HG03460 (cell line): ENCODE measurements at regions not wholly inside any gene's neighbourhood (a gene's known extent, or its start where the extent isn't known, plus 50 kb on each side); places are given as distances from the start of the nearest gene placed in this dataset.
"Not testable (repeated sequence)": the region's sequence is repeated elsewhere in the genome, so short reads cannot be mapped to it uniquely, and the experiment has no call there.

Experiments used
- ATAC-seq: cut with Tn5 transposase; IDR thresholded peaks from one replicate; pipeline ENCODE4 v1.9.1; 2021; ENCODE audit not compliant: unreplicated experiment

DNA sequence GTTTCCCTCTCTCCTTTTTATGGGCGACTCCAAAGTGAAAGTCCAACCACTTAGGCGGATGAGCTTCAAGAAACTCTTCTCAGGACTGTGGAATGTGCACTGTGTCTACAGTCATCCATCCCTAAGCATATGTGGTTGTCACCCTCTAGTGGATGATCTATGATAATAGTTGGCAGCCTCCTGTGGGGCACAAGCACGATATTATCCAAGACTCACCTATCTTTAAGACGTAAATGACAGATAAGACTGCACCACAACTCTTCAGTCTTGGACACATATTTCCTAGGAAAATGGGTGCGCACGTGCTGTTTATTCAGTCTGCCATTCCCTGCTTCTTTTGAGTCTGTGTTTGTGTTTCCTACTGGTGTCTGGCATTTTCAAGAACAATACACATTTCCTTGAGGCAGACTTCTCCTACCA is 145.5 kb upstream of the CTAGE1 start:
- peak; percentile 75 for ATAC-seq

DNA sequence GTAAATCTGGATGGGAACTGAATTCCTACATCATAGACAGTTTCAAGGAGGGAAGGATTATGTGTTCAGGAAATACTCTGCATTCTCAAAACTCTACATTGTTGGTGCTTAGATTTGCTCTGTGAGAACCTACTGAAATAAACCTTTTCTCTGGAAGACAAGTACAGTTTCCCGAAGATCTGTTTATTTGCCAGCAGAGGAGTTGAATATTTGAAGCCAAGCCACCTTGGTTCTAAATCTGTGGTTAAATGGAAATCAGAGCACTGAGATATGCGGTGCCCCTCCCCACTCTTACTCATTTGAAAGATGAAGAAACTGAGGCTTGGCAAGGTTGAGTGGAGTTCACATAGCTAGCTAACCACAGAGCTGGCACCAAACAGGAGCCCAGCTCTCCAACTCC is 146.3 kb upstream of the CTAGE1 start:
- no peak for ATAC-seq

DNA sequence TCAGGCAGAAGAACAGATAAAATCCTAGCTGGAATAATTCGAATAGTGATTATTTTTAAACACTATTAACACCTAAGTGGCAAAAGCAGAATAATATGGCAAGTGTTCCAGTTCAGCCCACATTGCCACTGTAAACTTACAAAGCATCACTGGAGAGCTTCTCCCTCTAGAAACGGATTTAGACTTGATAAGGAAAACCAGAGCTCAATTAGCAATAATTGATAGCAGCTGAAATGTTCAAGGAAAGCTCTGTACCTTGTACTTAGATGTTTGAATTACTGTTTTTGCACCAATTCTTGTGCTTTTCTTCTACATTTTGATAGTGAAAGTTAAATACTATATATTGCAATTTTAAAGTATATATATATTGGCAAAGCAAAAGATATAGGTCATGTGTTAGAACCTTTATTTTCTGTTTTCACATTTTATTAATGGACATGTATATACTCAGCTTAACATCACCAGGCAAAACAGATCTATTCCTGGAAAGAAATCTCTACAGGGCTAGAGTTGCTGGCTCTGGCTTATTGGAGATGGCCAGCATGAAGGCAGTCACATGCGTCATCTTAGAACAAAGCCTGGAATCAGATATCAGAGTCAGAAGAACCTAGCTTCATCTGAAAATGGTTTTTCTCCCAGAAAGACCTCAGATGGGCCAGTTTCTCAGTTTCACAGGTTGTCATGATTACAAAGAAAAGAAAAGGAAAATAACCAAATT is 149.1 kb upstream of the CTAGE1 start:
- no peak for ATAC-seq

DNA sequence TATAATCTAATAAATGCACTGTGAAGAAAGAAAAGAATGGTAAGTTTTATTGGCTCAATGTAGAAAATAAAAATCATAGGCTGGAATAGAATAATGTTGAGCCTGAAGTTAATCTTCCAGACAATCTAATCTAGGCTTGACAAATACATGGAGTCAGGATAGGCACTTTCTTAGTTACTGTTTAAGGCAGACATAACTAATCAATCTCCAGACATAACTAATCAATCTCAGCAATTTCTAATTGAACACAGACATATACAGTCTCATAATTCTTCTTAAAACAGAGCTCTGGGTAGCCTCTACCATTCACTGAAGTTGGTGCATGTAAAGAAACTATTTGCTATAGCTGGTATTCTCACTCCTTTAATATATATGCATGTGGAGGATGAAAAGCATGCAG is 150.1 kb upstream of the CTAGE1 start:
- ATAC-seq = no peak

DNA sequence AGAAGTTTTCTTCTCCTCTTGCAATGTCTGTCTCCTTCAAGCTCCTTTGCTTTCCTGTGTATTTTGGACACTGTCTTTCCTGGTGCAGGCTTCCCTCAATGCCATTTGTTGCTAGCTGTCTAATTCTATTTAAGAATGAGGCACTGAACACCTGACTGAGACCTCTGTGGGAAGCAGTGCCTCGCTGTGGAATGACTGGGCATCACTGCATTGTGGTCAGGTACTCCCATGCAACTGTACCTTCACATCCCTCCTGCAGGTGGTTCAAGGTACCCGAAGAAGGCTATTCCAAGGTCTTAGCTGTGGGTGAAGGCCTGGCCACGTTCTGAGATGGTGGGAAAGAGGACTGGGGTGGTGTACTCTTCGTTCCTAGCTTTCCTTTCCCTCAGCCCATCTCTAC is 152.8 kb upstream of the CTAGE1 start:
- no peak for ATAC-seq

DNA sequence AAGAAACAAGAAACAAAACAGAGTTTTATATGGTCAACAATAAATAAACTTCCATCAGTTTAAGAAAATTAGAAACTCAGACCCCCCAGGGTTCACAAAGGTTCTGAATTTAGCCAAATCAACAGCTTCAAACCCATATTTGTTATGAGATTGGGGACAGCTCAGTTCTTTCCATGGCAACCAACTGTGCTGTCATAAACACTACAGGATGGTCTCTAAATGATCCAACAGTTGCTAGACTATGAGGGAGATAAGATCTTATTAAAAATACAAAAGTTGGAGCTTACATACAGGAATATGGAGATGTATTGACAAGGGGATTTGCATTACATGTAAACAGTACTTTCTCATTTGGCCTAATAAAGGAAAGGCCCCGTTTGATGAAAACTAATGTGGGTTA is 154.6 kb upstream of the CTAGE1 start:
- no peak for ATAC-seq

DNA sequence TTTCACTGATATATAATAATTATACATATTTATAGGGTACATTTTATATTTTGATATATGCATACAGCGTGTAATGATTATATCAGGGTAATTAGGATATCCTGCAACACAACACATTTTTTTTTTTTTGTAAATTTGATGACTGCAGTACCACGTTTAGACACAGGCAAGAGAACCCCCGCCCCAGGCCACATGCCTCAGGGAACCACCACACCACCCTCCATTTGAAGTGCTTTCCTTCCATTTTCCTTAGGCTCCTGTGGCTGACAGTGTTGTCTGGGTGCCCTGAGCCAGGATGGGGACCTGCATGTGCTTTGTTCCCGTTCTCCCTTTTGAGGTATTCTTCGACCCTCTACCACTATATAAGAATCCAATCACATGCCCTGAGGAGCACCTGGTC is 161.6 kb upstream of the CTAGE1 start:
- ATAC-seq = no peak

DNA sequence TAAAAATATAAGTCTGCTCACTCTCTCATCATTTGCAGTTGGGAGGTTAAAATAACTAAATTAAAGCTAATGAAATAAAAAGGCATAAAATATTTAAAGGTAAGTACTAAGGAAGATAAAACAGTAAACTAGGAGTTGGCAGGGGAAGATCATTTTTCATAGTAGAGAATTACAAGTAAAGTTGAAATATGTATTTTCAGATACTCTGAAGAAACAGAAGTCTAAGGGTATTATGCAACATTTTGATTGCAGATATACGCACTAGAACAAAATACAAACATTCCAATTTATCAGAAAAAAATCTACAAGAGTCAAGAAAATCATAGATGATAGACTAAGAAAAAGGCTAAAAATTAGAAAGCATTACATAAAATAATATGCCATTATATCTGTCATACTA is 167.6 kb upstream of the CTAGE1 start:
- no peak for ATAC-seq

DNA sequence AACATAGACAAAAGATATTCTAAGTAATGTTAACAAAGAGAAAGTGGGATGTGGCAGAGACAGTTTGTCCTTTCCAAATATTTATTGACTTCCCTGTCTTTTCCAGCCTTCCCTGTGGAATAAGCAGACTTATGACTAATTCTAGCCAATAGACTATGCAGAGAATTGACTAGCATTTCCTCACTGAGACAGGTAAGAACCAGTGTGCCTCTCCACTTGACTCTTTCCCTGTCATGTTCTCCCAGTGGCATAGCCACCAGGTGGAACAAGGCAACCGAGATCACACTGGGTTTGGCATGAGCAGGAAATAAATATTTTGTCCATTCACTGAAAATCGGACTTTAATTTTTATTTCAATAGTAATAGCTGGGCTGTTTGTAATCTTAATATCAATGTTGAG is 168.1 kb upstream of the CTAGE1 start:
- ATAC-seq = no peak

DNA sequence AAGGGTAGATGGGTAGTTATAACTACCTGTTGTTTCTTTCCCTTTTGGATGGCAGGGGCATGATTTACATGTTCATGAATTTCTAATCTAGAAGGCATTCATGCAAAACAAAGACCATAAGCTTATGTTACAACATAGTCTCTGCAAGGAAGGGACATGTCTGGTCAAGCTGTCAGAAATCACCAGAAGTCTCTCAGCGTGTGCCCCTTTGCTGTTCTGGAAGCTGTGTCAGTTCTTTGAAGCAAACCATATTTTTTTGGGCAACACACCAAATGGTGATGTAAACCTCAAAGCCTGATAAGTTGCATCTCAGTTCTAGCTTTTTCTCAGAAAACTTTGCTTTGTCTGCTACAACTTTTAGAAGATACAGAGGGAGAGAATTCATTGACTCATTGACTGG is 173.5 kb upstream of the CTAGE1 start:
- ATAC-seq = no peak

DNA sequence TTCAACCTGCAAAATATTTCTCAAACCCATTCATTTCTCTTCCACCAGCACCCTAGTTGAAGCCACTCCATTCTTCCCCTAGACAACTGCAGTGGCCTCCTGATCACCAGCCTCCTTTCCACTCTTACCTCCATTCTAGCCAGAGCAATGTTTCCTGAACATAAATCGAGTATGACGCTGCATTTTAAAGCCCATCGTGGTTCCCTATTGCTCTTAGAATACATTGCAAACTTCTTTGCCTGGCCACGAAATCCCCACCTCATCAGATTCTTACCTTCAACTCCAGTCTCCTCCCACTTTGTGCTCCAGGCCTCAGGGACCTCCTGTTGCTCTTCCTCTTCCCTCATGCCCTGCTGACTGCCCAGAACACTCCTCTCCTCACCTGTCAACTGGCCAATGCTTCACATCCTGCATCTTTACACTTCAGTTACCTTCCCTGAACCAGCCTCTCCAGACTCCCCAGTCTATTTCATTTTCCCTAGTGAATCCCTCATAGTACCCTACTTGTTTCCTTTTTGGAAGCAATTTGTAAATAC is 176.5 kb upstream of the CTAGE1 start:
- no peak for ATAC-seq

DNA sequence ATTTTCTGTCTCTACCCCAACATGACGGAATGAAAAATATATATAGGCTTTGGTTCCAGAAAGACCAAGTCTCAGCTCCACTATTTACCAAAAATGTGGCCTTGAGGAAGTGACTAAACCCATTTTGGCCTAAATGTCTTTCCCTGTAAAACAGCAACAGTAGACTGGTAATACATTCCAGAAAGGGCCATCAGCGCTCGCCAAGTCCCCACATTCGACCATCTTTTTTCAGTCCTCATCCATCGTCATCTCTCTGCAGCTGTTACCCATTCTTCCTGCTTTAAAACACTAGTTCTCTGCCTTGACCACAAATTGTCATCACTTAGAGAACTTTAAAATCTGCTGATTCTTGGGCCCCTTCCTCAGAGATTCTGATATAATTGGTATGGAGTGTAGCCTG is 183.8 kb upstream of the CTAGE1 start:
- ATAC-seq = no peak

DNA sequence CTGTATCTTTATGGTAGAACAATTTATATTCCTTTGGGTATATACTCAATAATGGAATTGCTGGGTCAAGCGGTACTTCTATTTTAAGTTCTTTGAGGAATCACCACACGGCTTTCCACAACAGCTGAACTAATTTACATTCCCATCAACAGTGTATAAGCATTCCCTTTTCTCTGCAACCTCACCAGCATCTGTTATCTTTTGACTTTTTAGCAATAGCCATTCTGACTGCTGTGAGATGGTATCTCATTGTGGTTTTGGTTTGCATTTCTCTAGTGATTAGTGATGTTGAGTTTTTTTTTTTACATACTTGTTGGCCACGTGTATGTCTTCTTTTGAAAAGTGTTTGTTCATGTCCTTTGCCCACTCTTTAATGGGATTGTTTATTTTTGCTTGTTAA is 184.7 kb upstream of the CTAGE1 start:
- ATAC-seq = not testable (repeated sequence)

DNA sequence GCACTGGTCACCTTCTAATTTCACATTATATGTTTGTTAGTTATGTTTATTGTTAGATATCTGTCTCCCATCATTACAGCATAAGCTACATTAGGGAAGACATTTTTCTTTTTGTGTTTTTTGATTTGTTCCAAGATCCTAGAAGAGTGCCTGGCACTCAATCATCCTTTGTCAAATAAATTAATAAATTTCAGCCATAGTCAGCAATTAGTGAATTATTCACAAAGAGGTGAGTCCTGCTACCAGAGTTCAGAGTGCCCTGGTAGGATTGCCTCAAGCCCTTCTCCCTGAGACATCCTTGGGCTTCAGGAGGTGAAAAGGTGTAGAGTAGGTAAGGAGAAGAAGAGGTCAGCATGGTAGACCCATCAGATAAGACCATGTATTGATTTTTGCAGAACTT is 186.2 kb upstream of the CTAGE1 start:
- ATAC-seq = no peak

DNA sequence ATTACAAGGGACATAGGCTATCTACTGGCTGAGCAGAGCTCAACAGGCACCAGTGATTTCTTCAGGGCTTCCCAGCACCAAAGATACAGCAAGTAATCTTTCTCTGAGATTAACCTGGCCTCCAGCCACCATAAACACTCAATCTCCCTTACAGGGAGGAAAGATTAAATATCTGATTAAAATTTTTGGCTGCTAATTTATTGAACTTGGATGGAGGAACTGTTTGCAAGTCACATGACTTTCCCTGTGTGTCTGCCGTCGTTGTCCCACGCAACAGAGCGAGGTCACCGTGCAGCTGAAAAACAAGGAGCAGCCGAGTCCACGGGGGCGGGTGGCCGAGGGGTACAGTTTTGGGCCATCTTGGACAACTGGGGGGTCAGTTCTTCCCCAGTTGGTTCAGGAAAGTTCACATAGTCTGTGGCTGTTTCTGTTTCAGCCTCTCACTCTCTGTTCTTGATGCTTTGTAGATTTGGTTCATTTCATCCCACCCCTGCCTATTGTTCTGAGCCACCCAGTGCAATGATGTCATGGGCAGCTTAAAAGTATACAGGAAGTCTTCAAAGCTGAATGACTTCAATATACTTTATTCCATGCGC is 186.8 kb upstream of the CTAGE1 start:
- ATAC-seq = no peak

DNA sequence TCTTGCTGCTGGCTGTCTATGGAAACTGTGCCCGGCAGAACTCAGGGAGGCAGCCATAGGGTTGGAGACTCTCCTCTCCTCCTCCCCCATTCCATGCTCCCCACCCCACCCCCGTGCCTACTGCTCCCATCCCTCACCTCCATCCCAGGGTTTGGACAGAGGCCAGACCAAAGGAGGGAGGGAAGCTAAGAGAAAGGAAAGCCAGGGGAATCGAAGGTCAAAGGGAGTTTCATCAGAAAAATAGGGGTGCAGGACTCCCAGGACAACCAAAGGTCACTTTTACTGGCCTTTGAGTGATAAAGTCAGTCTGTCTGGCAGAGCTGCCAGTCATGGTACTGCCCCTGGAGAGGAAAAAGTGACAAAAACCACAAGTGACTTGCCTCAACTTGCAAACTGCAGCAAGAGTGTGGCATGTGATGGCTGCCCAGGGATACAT is 187.3 kb upstream of the CTAGE1 start:
- no peak for ATAC-seq

DNA sequence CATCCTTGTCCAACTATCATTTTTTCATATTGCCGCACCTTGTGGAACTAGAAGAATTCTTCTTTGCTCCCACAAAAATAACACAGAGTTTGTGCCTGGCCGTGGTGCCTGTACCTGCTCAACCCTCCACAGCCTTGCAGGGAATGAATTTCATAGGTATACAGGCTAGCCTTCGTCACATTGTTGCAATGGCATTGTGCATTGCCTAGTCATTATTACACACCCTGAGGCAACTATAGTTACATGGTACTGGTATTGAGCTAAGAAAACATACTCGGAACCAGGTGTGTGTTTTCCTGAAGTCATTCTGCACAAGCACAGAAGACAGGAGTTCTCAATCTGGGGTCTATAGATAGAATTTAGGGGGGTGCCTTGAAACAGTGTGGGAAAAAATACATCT is 188.0 kb upstream of the CTAGE1 start:
- ATAC-seq = no peak

DNA sequence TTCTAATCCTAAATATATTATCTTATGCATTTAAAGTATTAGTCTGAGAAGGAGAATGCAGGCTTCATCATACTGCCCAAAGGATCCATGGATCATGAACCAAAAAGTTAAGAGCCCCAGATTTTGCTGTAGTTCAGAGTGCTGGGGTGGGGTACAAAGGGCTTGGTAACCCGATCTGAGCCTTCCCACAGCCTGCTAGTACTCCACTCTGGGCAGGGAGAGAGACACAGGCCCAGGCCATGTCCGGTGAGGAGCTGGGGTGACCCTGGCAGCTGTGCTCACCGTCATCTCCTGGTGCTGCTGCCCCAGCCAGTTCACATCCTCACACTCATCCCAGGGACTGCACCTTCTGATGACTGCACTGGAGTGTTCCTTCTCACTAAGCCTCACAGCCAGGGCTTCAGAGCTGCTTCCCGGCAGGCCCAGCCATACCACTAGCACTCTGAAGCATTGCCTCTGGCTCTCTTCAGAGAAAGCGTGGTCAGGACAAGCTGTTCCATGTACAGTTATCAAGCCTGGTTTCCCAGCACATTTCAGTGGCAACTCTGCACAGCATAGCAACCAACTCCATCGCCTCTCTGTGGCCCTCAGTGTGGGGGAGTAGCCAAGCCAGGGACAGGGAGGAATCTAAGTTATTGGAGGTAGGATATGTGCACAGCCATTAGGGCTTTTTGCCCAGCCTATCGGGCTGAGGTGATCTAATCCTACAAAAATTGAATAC is 189.0 kb upstream of the CTAGE1 start:
- ATAC-seq = no peak

DNA sequence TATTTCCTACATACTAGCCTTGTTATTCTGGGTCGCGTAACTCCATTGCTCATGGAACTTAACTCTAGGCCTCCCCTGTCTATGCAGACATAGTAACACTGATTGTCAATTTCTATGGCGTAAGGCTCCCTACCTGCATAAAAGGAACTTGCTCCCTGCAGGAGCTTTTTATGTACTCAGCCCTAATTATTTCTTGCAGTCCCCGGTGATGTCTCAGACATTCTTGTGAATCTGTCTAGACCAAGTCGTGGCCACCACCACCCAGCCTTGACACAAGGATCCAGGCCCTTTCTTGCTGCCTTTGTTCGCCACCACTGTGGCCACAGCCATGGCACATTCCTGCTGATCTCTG is 189.5 kb upstream of the CTAGE1 start:
- no peak for ATAC-seq

DNA sequence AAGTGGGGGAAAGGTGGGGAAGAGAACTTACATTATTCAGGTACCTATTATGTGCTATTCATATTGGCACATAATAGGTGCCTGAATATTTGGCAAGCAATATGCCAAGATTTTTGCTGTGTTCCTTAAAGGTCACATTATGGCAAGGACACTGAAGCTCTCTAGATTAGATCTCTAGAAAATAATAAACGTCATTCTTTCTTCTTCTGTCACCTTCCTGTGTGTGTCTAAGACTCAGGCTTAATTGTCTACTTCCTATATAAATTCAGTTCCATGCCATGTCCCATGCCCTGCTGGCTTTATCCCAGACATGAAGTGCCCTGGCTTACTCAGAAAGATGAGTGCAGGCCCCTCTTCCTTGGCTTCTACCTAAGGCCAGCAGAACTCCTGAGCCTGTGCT is 191.1 kb upstream of the CTAGE1 start:
- ATAC-seq = no peak

DNA sequence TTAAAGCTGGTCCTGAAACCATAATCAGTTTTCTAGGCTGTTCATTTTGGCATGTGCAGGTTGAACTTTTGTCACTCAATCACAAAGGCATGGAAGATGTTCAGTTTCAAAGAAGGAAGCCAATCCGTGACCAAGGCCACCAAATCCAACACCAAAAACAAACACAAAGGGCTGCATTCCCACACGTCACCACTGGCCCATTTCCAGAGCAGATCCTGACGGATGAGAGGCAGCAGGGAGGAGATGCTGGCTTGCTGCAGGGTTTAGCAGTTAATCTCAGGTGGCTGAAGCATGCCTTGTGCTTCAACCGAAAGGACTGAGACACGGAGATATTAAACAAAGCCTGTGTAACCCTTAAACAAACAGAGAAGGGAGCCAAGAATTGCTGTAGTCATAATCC is 191.9 kb upstream of the CTAGE1 start:
- no peak for ATAC-seq

DNA sequence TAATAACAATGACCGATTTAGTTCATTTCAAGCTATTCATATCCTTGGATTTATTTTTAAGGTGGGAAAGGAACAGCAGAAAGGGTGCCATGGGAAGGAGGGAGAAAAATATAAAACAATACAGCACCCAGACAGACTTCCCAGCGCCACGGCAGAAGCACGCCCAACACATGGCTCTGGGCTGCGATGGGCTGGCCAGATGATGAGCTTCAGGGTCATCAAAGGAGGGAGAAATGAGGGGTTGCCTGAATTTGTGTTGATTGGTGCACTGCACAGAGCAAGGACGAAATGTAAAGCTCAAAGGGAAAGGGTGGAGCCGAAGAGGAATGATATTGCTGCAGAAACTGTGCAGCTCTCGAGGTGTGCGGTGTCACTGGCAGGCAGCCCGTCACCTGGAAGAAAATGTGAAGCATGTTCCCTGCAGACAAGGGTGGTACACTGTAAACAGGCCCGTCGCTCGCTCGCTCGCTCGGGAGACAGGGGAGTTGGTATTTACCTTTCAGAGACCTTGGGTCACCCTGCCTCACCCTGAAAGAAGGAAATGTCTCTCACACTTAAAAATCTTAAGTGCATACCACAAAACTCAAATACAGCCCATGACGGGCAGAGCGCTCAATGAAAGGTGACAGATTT is 195.5 kb upstream of the CTAGE1 start:
- ATAC-seq = no peak
